Astrocyte (in vitro differentiated cells and primary cell): ENCODE measurements at regions not wholly inside any gene's neighbourhood (a gene's known extent, or its start where the extent isn't known, plus 50 kb on each side); places are given as distances from the start of the nearest gene placed in this dataset.

Experiments used
- CTCF ChIP-seq: IDR thresholded peaks from 2 replicates; pipeline ENCODE4 v1.5.1; 2011; ENCODE audit warnings: low read depth, mild to moderate bottlenecking, inconsistent platforms, low read length, moderate library complexity; ENCODE audit not compliant: insufficient read depth
- EZH2 ChIP-seq: IDR thresholded peaks from 2 replicates; pipeline ENCODE4 v1.6.1; 2012; ENCODE audit warnings: mild to moderate bottlenecking, low read length, inconsistent platforms; ENCODE audit not compliant: insufficient read depth

- no peak for TF ChIP-seq CTCF
- TF ChIP-seq EZH2 = no peak
These were observed 466.1 kb upstream of the HS6ST1 start for GRCh38 chr2:128784626-128785306.
